GM13977 (cell line): ENCODE measurements at regions not wholly inside any gene's neighbourhood (a gene's known extent, or its start where the extent isn't known, plus 50 kb on each side); places are given as distances from the start of the nearest gene placed in this dataset.
"Not testable (repeated sequence)": the region's sequence is repeated elsewhere in the genome, so short reads cannot be mapped to it uniquely, and the experiment has no call there.

ENCODE experiments used
- DNase-seq: peaks from one replicate; pipeline ENCODE4 v3.0.0; 2012; ENCODE audit warnings: low spot score
- CTCF ChIP-seq: IDR thresholded peaks from 2 replicates; pipeline ENCODE4 v1.5.1; 2012; ENCODE audit warnings: mild to moderate bottlenecking, control low read depth; ENCODE audit not compliant: insufficient read depth; ENCODE audit errors: extremely low read depth, missing control alignments
- in situ Hi-C: fragments of 300-500 bp; cut with MboI; formaldehyde crosslinking; loops from one replicate; pipeline ENCODE4 v1.12.0; 2022; ENCODE audit warnings: low sequenced_read_pairs, low pct_unique_long_range_greater_than_20kb, mixed read lengths, inconsistent platforms; ENCODE audit not compliant: unreplicated experiment

DNA sequence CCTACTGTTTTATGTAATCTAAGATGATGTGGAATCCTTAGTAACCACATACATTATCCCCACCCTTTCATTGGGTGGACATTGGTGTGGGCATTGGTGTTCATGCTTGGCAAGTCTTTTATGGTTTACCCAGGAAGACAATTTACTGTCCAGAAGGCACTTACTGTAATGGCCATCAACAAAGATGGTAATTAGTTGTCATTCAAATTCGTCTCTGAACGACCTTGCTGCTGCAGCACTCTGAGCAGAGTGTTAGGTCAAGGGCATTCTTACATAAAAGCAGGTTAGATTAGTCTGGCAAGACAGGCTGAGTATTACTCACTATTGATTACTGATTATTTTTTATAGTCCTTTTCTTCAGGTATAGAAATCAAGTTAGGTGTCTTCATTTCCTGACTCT, 447.9 kb downstream of the XIRP2 start:
- TF ChIP-seq CTCF = no peak
- in situ Hi-C loops = no loop called here
- DNase-seq = no peak

DNA sequence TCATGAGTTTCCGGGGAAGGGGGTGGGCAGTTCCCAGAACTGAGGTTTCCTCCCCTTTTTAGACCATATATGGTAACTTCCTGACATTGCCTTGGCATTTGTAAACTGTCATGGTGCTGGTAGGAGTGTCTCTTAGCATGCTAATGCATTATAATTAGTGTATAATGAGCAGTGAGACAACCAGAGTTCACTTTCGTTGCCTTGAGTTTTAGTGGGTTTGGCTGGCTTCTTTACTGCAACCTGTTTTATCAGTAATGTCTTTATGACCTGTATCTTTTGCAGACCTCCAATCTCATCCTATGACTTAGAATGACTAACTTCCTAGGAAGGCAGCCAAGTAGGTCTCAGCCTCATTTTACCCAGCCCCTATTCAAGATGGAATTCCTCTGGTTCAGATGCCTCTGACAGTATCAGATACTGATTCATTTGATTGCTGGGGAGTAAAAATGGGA, 447.3 kb downstream of the XIRP2 start:
- in situ Hi-C loops = no loop called here

DNA sequence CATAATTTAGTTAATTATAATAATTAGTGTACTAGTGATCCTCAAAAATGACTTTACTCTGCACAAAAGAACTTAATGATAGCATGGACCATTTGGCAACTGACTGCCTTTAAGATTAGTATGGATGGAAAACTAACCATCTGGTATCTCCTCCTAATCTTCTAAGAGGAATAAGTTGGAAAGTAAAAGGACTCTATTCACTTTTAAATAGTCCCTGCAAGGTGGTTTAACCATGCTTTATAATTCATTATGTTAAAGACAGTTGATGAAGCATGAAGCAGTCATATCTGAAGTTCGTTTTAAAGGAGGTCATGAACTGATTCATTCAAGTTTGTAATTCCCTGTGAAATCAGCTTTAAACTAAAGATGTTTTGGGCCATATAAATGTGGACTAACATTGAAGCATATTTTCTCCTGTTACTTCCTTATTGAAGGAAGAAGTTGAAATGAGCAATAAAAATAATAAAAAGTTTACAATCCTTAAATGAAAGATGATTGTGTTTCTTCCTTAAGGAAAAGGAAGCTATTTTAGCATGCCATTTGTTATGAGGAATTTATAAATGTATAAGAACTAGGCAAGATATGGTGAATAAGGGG, 446.0 kb downstream of the XIRP2 start:
- no peak for TF ChIP-seq CTCF
- DNase-seq = no peak
- in situ Hi-C loops = no loop called here

More for the DNA sequence above, 447.3 kb downstream of the XIRP2 start:
- DNase-seq = no peak
- no peak for TF ChIP-seq CTCF

DNA sequence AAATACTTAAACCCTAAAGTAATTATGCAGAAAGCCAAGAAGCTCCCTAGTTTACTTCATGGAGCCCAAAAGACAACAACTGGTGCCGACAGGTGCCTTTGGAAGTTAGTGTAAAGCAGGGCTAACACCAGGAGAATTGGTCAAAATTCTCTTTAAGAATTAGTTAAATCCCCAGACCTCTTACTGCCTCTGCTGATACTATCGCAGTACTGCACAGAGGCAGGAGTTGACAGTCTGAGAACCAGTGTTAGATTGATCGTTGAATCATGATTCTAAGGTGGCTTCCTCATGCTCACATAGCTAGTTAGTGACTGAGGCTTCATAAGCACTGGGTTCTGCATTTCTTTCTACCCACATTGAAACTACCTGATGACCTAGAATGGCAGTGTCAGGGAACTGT, 445.0 kb downstream of the XIRP2 start:
- TF ChIP-seq CTCF = no peak
- DNase-seq = no peak
- in situ Hi-C loops = no loop called here

- in situ Hi-C loops = no loop called here
- TF ChIP-seq CTCF = no peak
- no peak for DNase-seq
These were observed 444.1 kb downstream of the XIRP2 start for GRCh38 chr2:167332358-167332757.

- in situ Hi-C loops = no loop called here
- peak; percentile 24 for TF ChIP-seq CTCF
- peak; percentile 4 for DNase-seq
These were observed 443.5 kb downstream of the XIRP2 start for GRCh38 chr2:167331636-167332232.

GRCh38 chr2:167328808-167329207, 440.5 kb downstream of the XIRP2 start:
- DNase-seq, in situ Hi-C loops: not testable (repeated sequence)
